WTC11 (cell line): ENCODE measurements at regions not wholly inside any gene's neighbourhood (a gene's known extent, or its start where the extent isn't known, plus 50 kb on each side); places are given as distances from the start of the nearest gene placed in this dataset.
"Not testable (repeated sequence)": the region's sequence is repeated elsewhere in the genome, so short reads cannot be mapped to it uniquely, and the experiment has no call there.

ENCODE experiments used
- ATAC-seq: fragments of 200-7000 bp; cut with Tn5 transposase; 2 replicates; pipeline ENCODE4 v1.10.0; 2021; ENCODE audit warnings: mild to moderate bottlenecking, moderate library complexity
- CTCF ChIA-PET: fragments of 300-600 bp; sonication (Branson Sonifier 250); formaldehyde crosslinking; loops from one replicate; lab custom pipeline; 2021; ENCODE audit warnings: antibody characterized with exemption; lab: Charles Lee
- POLR2A ChIA-PET: fragments of 350-600 bp; sonication (Branson Sonifier 250); formaldehyde crosslinking; loops from one replicate; lab custom pipeline; 2021; ENCODE audit warnings: antibody characterized with exemption; lab: Charles Lee
- DNase-seq: peaks from one replicate; pipeline ENCODE4 v3.0.0; 2021; ENCODE audit warnings: low spot score
- H3K27ac Mint-ChIP-seq: 2 replicates; pipeline ENCODE4 v1.8.0; 2021; ENCODE audit warnings: mixed read lengths
- H3K27me3 Mint-ChIP-seq: 2 replicates; pipeline ENCODE4 v1.8.0; 2021; ENCODE audit warnings: low read depth, mild to moderate bottlenecking, moderate library complexity, mixed read lengths
- H3K36me3 Mint-ChIP-seq: 2 replicates; pipeline ENCODE4 v1.8.0; 2021; ENCODE audit warnings: mixed read lengths
- H3K4me1 Mint-ChIP-seq: 2 replicates; pipeline ENCODE4 v1.8.0; 2022; ENCODE audit warnings: mixed read lengths
- H3K4me3 Mint-ChIP-seq: 2 replicates; pipeline ENCODE4 v1.8.0; 2021; ENCODE audit warnings: mild to moderate bottlenecking, moderate library complexity, mixed read lengths
- H3K9me3 Mint-ChIP-seq: 2 replicates; pipeline ENCODE4 v1.8.0; 2021; ENCODE audit warnings: mixed read lengths
- E2F4 ChIP-seq: sonication (generic); formaldehyde crosslinking; IDR thresholded peaks from 2 replicates; pipeline ENCODE4 v1.8.1; 2022; ENCODE audit warnings: low read depth, mild to moderate bottlenecking, moderate library complexity, missing genetic modification reagents, borderline replicate concordance
- ESRRA ChIP-seq: sonication (generic); formaldehyde crosslinking; IDR thresholded peaks from 2 replicates; pipeline ENCODE4 v1.8.1; 2022; ENCODE audit warnings: mild to moderate bottlenecking, missing genetic modification reagents, borderline replicate concordance
- ETV6 ChIP-seq: sonication (generic); formaldehyde crosslinking; IDR thresholded peaks from 2 replicates; pipeline ENCODE4 v1.8.1; 2022; ENCODE audit warnings: mild to moderate bottlenecking, missing genetic modification reagents
- FOXJ3 ChIP-seq: sonication (generic); formaldehyde crosslinking; IDR thresholded peaks from 2 replicates; pipeline ENCODE4 v1.9.0; 2021; ENCODE audit warnings: missing genetic modification reagents, mild to moderate bottlenecking, borderline replicate concordance
- FOXP1 ChIP-seq: sonication (generic); formaldehyde crosslinking; IDR thresholded peaks from 2 replicates; pipeline ENCODE4 v1.8.0; 2022; ENCODE audit warnings: missing genetic modification reagents, mild to moderate bottlenecking, moderate library complexity, borderline replicate concordance
- GABPB1 ChIP-seq: sonication (generic); formaldehyde crosslinking; IDR thresholded peaks from 2 replicates; pipeline ENCODE4 v1.8.1; 2023; ENCODE audit warnings: mild to moderate bottlenecking, missing genetic modification reagents
- IRF2 ChIP-seq: sonication (generic); formaldehyde crosslinking; IDR thresholded peaks from 2 replicates; pipeline ENCODE4 v1.8.0; 2022; ENCODE audit warnings: low read depth, missing genetic modification reagents, borderline replicate concordance
- MYBL2 ChIP-seq: sonication (generic); formaldehyde crosslinking; IDR thresholded peaks from 2 replicates; pipeline ENCODE4 v1.8.1; 2023; ENCODE audit warnings: mild to moderate bottlenecking, moderate library complexity, missing genetic modification reagents
- NFYB ChIP-seq: sonication (generic); formaldehyde crosslinking; conservative IDR thresholded peaks from 2 replicates; pipeline ENCODE4 v1.8.0; 2022; ENCODE audit warnings: low read depth, missing genetic modification reagents
- NR2C2 ChIP-seq: sonication (generic); formaldehyde crosslinking; IDR thresholded peaks from 2 replicates; pipeline ENCODE4 v1.8.0; 2022; ENCODE audit warnings: mild to moderate bottlenecking, missing genetic modification reagents
- OVOL2 ChIP-seq: fragments of 250-450 bp; sonication (Bioruptor Pico); IDR thresholded peaks from 2 replicates; pipeline ENCODE4 v1.9.0; 2021; ENCODE audit warnings: mild to moderate bottlenecking, borderline replicate concordance
- RORB ChIP-seq: fragments of 250-450 bp; sonication (Bioruptor Pico); IDR thresholded peaks from 2 replicates; pipeline ENCODE4 v1.9.0; 2021; ENCODE audit warnings: mild to moderate bottlenecking
- SMAD4 ChIP-seq: sonication (generic); formaldehyde crosslinking; IDR thresholded peaks from 2 replicates; pipeline ENCODE4 v1.8.0; 2022; ENCODE audit warnings: mild to moderate bottlenecking, missing genetic modification reagents
- SOX15 ChIP-seq: fragments of 250-450 bp; sonication (Bioruptor Pico); IDR thresholded peaks from 2 replicates; pipeline ENCODE4 v1.9.0; 2021; ENCODE audit warnings: mild to moderate bottlenecking
- SP1 ChIP-seq: sonication (generic); formaldehyde crosslinking; conservative IDR thresholded peaks from 2 replicates; pipeline ENCODE4 v1.8.1; 2022; ENCODE audit warnings: missing genetic modification reagents
- TCF7 ChIP-seq: sonication (generic); formaldehyde crosslinking; IDR thresholded peaks from 2 replicates; pipeline ENCODE4 v1.8.0; 2022; ENCODE audit warnings: mild to moderate bottlenecking, low read depth, missing genetic modification reagents, moderate library complexity
- ZBTB21 ChIP-seq: sonication (generic); formaldehyde crosslinking; IDR thresholded peaks from 2 replicates; pipeline ENCODE4 v1.8.1; 2023; ENCODE audit warnings: mild to moderate bottlenecking, missing genetic modification reagents, borderline replicate concordance
- ZMAT4 ChIP-seq: fragments of 250-450 bp; sonication (Bioruptor Pico); IDR thresholded peaks from 2 replicates; pipeline ENCODE4 v1.9.0; 2021; ENCODE audit warnings: mild to moderate bottlenecking
- ZNF232 ChIP-seq: sonication (generic); formaldehyde crosslinking; IDR thresholded peaks from 2 replicates; pipeline ENCODE4 v1.8.0; 2022; ENCODE audit warnings: mild to moderate bottlenecking, missing genetic modification reagents
- ZNF396 ChIP-seq: fragments of 250-450 bp; sonication (Bioruptor Pico); IDR thresholded peaks from 2 replicates; pipeline ENCODE4 v1.8.0; 2021; ENCODE audit warnings: mild to moderate bottlenecking, moderate library complexity, borderline replicate concordance
- TF ChIP-seq, protein P1 (sequence below): fragments of 200-600 bp; IDR thresholded peaks from 2 replicates; pipeline ENCODE4 v1.8.0; 2022; ENCODE audit warnings: antibody characterized with exemption
- TF ChIP-seq, protein P2 (sequence below): fragments of 250-450 bp; sonication (Bioruptor Pico); IDR thresholded peaks from 2 replicates; pipeline ENCODE4 v1.8.0; 2021; ENCODE audit warnings: mild to moderate bottlenecking

GRCh38 chr17:45619984-45620405 is 129.5 kb upstream of the PLEKHM1 start:
- not testable (repeated sequence) for H3K36me3 Mint-ChIP-seq
- peak; percentile 91 for DNase-seq
- peak; percentile 70 for TF ChIP-seq NFYB (CRISPR knock-in tag)
- TF ChIP-seq, all 79 proteins: peak for 1; not testable (repeated sequence) for 78
- H3K9me3 Mint-ChIP-seq, CTCF ChIA-PET, H3K27me3 Mint-ChIP-seq, H3K4me1 Mint-ChIP-seq, POLR2A ChIA-PET, H3K27ac Mint-ChIP-seq: not testable (repeated sequence)
- peak overlapping the region; percentile 64 for H3K4me3 Mint-ChIP-seq
- peak; percentile 99 for ATAC-seq

GRCh38 chr17:45620468-45620867 is 129.9 kb upstream of the PLEKHM1 start:
- POLR2A ChIA-PET: not testable (repeated sequence)

GRCh38 chr17:45621087-45621486 is 130.6 kb upstream of the PLEKHM1 start:
- CTCF ChIA-PET, ATAC-seq, H3K27ac Mint-ChIP-seq, H3K4me1 Mint-ChIP-seq, DNase-seq, POLR2A ChIA-PET, H3K9me3 Mint-ChIP-seq, H3K27me3 Mint-ChIP-seq: not testable (repeated sequence)
- Mint-ChIP-seq H3K4me3 (peak overlapping the region; percentile 30), H3K36me3 (peaks cover 11% of the 10 kb centered on the region)

More at GRCh38 chr17:45620468-45620867, 129.9 kb upstream of the PLEKHM1 start:
- H3K27ac Mint-ChIP-seq, H3K9me3 Mint-ChIP-seq, H3K27me3 Mint-ChIP-seq, CTCF ChIA-PET, DNase-seq, H3K4me1 Mint-ChIP-seq, H3K36me3 Mint-ChIP-seq: not testable (repeated sequence)
- peak; percentile 49 for ATAC-seq
- H3K4me3 Mint-ChIP-seq: peak overlapping the region; percentile 64

- H3K4me3 Mint-ChIP-seq, H3K4me1 Mint-ChIP-seq, ATAC-seq, DNase-seq, H3K9me3 Mint-ChIP-seq, H3K27ac Mint-ChIP-seq, H3K27me3 Mint-ChIP-seq, CTCF ChIA-PET, POLR2A ChIA-PET: not testable (repeated sequence)
- H3K36me3 Mint-ChIP-seq: peaks cover 21% of the 10 kb centered on the region
These were observed 131.8 kb upstream of the PLEKHM1 start for GRCh38 chr17:45622295-45622694.

DNA sequence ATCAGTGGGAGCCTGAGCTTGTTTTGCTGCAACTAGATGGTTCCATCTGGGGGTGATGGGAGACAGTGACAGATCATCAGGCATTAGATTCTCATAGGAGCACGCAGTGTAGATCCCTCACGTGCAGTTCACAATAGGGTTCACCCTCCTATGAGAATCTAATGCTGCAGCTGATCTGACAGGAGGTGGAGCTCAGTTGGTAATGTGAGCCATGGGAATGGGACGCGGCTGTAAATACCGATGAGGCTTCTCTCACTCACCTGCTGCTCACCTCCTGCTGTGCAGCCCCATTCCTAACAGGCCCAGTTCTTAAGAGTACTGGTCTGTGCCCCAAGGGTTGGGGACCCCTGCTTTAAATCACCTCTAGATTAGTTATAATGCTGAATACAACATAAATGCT is 137.5 kb upstream of the PLEKHM1 start:
- ChIA-PET CTCF (interaction anchor here (1.0 kb wide), 1 partner anchor 343 kb away, joined by 3 read pairs; no protein-coding TSS in a partner anchor), POLR2A (no interaction called here)
- ATAC-seq (peak; percentile 60), DNase-seq (peak; percentile 35)
- peaks cover 66% of the 10 kb centered on the region for H3K36me3 Mint-ChIP-seq
- no peaks in the 10 kb centered on the region for H3K27me3 Mint-ChIP-seq
- TF ChIP-seq NR2C2 (no peak), ZNF396 (no peak), TCF7 (no peak), ZNF232 (CRISPR knock-in tag) (no peak), ETV6 (CRISPR knock-in tag) (no peak), IRF2 (CRISPR knock-in tag) (no peak), SMAD4 (CRISPR knock-in tag) (no peak), SOX15 (CRISPR knock-in tag) (no peak), OVOL2 (CRISPR knock-in tag) (no peak)
- TF ChIP-seq, protein P1, sequence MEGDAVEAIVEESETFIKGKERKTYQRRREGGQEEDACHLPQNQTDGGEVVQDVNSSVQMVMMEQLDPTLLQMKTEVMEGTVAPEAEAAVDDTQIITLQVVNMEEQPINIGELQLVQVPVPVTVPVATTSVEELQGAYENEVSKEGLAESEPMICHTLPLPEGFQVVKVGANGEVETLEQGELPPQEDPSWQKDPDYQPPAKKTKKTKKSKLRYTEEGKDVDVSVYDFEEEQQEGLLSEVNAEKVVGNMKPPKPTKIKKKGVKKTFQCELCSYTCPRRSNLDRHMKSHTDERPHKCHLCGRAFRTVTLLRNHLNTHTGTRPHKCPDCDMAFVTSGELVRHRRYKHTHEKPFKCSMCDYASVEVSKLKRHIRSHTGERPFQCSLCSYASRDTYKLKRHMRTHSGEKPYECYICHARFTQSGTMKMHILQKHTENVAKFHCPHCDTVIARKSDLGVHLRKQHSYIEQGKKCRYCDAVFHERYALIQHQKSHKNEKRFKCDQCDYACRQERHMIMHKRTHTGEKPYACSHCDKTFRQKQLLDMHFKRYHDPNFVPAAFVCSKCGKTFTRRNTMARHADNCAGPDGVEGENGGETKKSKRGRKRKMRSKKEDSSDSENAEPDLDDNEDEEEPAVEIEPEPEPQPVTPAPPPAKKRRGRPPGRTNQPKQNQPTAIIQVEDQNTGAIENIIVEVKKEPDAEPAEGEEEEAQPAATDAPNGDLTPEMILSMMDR: no peak
- no peak overlapping the region for H3K27ac Mint-ChIP-seq
- H3K4me3 Mint-ChIP-seq: no peak overlapping the region
- H3K4me1 Mint-ChIP-seq: no peaks in the 10 kb centered on the region
- H3K9me3 Mint-ChIP-seq: peaks cover 9% of the 10 kb centered on the region

- CTCF ChIA-PET: interaction anchor here (0.6 to 2.3 kb wide), 2 partner anchors 8 to 113 kb away, joined by 3 to 11 read pairs; no protein-coding TSS in a partner anchor
- TF ChIP-seq E2F4 (CRISPR knock-in tag) (no peak), FOXP1 (CRISPR knock-in tag) (no peak), ZMAT4 (no peak), MYBL2 (CRISPR knock-in tag) (no peak), ESRRA (CRISPR knock-in tag) (no peak), ZBTB21 (CRISPR knock-in tag) (no peak), SP1 (CRISPR knock-in tag) (no peak), GABPB1 (CRISPR knock-in tag) (no peak), RORB (CRISPR knock-in tag) (no peak), FOXJ3 (no peak)
- TF ChIP-seq, protein P2, sequence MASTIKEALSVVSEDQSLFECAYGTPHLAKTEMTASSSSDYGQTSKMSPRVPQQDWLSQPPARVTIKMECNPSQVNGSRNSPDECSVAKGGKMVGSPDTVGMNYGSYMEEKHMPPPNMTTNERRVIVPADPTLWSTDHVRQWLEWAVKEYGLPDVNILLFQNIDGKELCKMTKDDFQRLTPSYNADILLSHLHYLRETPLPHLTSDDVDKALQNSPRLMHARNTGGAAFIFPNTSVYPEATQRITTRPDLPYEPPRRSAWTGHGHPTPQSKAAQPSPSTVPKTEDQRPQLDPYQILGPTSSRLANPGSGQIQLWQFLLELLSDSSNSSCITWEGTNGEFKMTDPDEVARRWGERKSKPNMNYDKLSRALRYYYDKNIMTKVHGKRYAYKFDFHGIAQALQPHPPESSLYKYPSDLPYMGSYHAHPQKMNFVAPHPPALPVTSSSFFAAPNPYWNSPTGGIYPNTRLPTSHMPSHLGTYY (CRISPR knock-in tag): no peak
These were observed 141.4 kb upstream of the PLEKHM1 start for GRCh38 chr17:45631941-45632340.

More at GRCh38 chr17:45631941-45632340, 141.4 kb upstream of the PLEKHM1 start:
- DNase-seq (no peak), ATAC-seq (no peak)
- Mint-ChIP-seq H3K36me3 (peaks cover 79% of the 10 kb centered on the region), H3K4me3 (no peak overlapping the region), H3K9me3 (peaks cover 9% of the 10 kb centered on the region), H3K27ac (no peak overlapping the region), H3K4me1 (no peaks in the 10 kb centered on the region), H3K27me3 (no peaks in the 10 kb centered on the region)
- POLR2A ChIA-PET: no interaction called here
